Stimulated activated CD4-positive, alpha-beta T cell treated with anti-CD3 and anti-CD28 coated beads, Interleukin-12 subunit alpha, Interleukin-12 subunit beta, amount 100 ng/mL, for 4 hours (primary cell): ENCODE measurements at regions not wholly inside any gene's neighbourhood (a gene's known extent, or its start where the extent isn't known, plus 50 kb on each side); places are given as distances from the start of the nearest gene placed in this dataset.

Experiments
- DNase-seq: peaks from one replicate; pipeline ENCODE4 v3.0.0-alpha.2; 2020

DNA sequence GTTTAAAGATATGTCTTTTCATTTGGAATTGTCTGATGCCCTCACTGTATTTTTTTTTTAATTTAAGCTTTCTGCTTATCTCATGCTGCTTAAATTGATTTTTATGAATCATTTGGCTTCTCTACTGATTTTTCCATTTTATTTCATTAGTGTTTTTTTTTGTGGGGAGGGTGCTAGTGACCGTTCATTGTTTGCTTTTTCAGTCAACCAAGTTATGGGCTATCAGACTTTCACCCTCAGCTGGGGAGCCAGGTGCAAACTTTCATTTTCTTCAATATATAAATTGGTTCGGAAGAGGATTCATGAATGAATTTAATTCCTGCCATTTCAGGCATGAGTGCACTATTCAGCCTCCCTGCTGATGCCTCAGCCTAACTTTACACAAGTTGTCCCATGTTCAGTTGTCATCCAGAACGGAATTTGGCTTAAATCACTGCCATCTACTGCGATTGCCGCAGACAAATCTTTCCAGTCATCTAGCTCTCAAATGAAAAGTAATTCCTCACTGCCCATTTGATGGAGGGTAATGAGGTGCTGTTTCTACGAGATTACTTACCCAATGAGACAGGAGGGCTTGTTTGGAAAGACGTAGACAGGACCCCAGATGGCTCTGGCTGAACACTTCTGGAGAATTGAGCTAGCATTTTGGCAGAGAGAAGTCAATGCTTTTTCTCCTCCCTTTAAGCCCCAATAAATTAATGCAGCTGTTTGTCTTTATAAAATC is 89.9 kb upstream of the RORA start:
- DNase-seq = no peak

DNA sequence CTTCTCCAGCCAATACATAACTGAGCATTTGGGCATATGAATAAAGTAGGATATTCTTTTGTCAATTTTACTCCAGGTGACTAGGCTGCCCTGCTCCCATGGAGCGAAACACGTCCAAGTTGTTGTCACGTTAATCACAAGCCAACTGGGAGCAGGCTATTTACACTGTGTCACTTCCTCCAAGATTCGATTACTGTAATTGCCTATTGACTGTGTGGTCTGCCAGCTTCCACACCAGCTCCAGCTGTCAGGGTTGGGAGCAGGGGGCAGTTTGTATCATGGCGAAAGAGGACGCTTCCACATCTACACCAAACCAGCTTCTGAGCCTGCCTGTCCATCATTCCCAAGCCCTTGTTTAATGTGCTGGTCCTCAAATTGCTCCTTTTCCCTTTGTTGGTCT is 89.2 kb upstream of the RORA start:
- DNase-seq = no peak

DNA sequence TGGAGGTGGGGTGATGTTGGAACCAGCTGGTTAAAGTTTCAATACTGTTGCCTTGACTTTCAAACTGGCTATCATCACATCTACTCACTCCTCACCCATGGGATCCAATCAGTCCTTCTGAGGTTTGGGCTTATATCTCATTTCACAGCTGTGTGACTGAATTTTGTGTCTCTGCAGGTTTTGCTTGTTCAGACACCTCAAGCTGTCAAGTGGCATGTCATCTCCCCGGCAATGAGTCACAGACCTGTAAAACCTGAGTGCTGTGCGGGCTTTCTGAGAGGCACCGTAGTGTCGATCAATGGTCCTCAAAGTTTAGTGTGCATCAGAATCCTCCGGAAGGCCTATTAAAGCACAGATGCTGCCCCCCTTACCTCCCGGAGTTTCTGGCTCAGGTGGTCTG is 86.4 kb upstream of the RORA start:
- DNase-seq = no peak

DNA sequence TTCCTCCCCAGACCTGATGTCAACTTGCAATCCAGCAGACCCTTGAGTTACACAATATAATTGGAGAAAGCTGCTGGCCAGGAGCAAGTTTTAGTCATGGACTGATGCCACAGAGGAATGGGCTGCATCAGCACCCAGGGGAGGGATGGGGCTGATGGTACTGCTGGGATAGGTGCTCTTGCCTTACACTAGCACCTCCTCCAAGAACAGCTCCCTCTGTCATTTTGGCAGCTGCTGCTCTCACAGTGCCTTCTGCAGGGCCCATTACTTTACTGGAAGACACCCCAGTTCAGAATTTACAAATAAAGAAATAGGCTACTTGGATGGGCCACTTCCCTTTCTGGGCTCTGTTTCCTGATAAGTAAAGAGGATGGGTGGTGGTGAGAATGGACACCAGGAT is 85.3 kb upstream of the RORA start:
- DNase-seq = no peak

DNA sequence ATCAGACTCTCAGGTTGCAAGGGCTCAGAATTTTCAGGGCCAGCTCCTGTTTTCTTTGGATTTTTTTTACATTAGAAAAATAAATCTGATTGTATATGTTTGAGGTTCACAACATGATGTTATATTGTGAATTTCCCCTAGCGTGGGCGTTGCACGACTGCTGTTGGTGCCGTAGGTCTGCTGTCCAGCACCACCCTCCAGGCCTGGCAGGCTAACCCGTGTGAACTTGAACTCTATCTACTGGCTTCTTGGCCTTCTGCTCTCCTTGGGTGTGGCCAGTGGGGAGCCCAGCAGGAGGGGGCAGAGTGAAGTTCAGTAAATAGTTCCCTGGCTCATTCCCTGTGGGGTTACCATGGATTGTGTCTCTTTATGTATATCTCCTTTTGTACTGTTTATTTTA is 80.5 kb upstream of the RORA start:
- DNase-seq = no peak

DNA sequence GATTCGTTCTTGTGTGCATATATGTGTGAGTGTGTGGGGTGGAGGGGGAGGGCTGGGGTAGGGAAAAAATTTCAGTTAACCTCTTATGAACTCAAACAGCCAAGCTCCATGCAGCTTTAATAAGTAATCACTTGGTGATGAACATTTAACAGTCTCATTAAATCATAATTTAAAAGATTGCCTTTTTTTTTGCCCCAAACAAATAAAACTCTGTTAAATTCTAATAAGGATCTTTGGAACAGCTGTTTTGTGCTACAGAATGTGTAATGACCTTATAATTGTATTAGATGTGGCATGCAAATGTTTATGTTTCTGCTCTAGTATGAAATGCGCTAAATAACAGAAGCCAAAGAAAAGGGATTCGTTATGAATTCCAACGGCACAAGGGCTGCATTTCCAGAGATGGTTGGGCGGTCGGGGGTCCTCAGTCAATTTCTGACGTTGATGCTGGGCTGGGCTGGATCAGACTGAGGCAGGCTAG is 80.0 kb upstream of the RORA start:
- DNase-seq = no peak

DNA sequence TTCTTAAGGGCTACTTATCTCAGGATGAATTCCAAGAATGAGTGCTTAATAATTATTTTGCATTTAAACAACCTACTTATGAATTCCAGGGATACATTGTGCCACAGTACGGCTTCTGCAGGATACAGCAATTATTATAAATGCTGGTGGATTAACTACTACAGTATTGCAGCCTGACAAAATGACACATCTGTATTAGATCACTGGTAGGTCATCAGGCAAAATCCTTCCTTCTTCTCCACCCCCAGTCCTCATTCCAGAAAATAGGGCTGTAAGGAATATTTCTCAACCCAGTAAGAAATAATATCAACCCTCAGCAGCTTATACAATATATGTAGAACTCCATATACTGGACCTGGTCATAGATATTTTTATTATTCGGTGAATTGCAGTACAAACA is 79.3 kb upstream of the RORA start:
- DNase-seq = no peak

DNA sequence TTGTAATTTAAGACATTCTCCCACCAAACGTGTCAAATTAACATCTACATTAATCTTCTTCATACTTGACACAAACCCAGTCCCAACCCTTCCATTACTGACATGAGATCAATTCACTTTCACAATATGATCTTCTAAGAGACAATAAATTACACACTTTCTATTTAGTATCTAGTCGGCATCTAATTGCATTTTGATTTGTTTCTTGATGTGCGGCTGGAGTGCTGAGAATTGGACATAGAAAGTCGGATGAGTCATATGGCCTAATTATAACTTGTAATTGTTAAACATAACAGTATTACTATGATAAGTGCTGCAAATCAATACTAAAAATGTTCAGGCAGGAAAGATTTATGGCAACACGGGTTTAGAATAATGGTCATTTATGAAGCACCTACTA is 78.4 kb upstream of the RORA start:
- DNase-seq = no peak

DNA sequence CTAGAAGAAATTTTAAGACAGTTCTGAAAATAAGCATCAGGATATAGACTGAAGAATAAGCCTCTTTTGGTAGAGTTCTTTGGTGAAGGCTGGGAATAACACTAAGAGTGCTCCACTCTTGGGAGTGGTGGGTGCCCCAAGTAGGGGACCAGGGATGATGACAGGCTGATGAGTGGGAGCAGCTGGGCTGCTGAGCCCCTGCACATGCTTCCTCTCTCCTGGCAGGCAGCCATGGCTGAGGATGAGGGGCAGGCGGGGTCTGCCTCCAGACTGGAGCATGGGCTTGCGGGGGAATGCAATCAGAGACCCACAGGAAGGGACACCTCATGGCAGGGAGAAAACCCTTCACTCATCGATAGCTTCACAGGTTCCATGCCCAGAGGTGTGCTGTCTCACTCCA is 72.6 kb upstream of the RORA start:
- no peak for DNase-seq

DNA sequence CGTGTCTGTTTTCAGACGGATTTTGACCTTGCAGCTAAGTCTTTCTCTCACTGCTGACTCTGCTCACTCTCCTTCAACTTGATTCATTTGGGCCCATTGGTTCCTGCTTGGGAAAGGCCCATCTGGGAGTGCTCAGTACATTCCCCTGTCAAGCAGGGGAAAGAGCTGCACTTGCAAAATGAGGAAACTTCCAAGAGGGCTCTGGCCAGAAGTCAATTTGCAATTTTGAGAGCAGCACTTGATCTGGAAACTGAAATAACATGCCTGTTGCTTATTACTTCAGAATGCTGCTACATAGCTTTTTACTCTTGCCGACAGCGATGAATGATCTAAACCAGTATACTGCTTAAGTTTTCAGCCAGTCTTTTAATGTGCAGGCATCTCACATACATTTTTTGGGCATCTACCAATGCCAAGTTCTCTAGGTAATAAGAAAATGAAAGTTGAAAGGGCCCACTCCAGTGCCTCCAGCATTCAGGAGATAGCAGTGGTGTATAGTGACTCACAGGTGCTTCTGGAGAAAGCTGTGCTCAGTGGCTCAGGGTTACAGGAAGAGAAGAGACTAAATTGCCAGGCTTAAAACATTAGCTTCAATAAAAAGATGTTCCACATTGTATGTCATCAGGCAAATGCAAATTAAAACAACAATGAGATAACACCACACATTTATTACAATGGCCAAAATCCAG is 70.1 kb upstream of the RORA start:
- no peak for DNase-seq

DNA sequence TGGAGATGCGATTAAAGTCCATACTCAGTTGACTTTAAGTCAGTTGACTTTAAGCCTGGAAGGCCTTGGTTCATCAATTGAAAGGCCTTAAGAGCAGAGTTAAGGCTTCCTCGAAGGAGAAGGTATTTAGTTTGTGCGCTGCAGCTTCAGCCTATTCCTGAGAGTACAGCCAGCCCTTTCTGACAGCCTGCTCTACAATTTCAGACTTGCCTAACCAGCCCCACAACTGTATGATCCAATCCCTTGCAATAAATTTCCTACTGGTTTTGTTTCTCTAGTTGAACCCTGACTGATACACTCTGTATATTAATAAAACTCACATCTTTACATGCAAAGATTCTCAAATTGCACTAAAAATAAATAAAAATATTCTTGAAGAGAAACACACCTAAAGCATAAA is 66.1 kb upstream of the RORA start:
- no peak for DNase-seq

DNA sequence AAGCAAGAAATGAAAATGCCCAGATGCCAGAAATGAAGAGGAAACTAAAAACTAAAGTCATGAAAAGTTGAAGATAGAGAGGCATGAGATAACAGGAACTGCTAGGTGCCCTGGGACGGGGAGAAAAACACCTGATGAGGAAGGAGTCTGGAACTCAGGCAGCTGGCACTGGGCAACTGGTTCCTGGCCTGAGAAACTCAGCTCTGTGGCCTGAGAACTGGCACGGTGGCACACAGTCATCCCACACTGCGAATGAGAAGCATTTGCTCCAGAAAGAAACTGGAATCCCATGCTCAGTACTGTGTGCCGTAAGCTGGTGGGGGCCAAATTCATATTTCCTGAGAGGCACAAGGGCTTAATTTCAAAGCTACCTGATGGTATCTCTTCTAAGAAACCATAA is 53.6 kb upstream of the RORA start:
- no peak for DNase-seq

DNA sequence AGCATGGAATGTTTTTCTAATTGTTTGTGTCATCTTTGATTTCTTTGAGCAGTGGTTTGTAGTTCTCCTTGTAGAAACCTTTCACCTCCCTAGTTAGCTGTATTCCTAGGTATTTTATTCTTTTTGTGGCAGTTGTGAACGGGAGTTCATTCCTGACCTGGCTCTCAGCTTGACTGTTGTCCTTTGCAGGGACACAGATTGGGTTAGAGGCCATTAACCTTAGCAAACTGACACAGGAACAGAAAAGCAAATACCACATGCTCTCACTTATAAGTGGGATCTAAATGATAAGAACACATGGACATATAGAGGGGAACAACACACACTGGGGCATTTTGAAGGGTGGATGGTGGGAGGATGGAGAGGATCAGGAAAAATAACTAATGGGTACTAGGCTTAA is 52.2 kb upstream of the RORA start:
- no peak for DNase-seq
